HG02884 (cell line): ENCODE measurements at regions not wholly inside any gene's neighbourhood (a gene's known extent, or its start where the extent isn't known, plus 50 kb on each side); places are given as distances from the start of the nearest gene placed in this dataset.
"Not testable (repeated sequence)": the region's sequence is repeated elsewhere in the genome, so short reads cannot be mapped to it uniquely, and the experiment has no call there.

ENCODE experiments used
- ATAC-seq: cut with Tn5 transposase; IDR thresholded peaks from one replicate; pipeline ENCODE4 v1.9.1; 2021; ENCODE audit warnings: mild to moderate bottlenecking, moderate library complexity; ENCODE audit not compliant: unreplicated experiment

- no peak for ATAC-seq
These were observed 369.7 kb downstream of the RAD51AP2 start for GRCh38 chr2:17148407-17149145.

- ATAC-seq = no peak
These were observed 371.9 kb downstream of the RAD51AP2 start for GRCh38 chr2:17146358-17146757.

GRCh38 chr2:17136877-17137276 is 381.4 kb downstream of the RAD51AP2 start:
- ATAC-seq = no peak

- no peak for ATAC-seq
These were observed 382.0 kb downstream of the RAD51AP2 start for GRCh38 chr2:17136231-17136630.

- no peak for ATAC-seq
These were observed 382.6 kb downstream of the RAD51AP2 start for GRCh38 chr2:17135619-17136018.

- no peak for ATAC-seq
These were observed 385.1 kb downstream of the RAD51AP2 start for GRCh38 chr2:17133052-17133671.

GRCh38 chr2:17130627-17131026 is 387.6 kb downstream of the RAD51AP2 start:
- ATAC-seq = not testable (repeated sequence)

GRCh38 chr2:17125989-17126620 is 392.1 kb downstream of the RAD51AP2 start:
- no peak for ATAC-seq

- no peak for ATAC-seq
These were observed 393.5 kb downstream of the RAD51AP2 start for GRCh38 chr2:17124575-17125318.

- ATAC-seq = no peak
These were observed 395.2 kb downstream of the RAD51AP2 start for GRCh38 chr2:17122887-17123501.

- no peak for ATAC-seq
These were observed 402.8 kb downstream of the RAD51AP2 start for GRCh38 chr2:17115466-17115865.

GRCh38 chr2:17115042-17115441 is 403.2 kb downstream of the RAD51AP2 start:
- ATAC-seq = no peak

- no peak for ATAC-seq
These were observed 410.4 kb downstream of the RAD51AP2 start for GRCh38 chr2:17107871-17108270.

- ATAC-seq = no peak
These were observed 411.1 kb downstream of the RAD51AP2 start for GRCh38 chr2:17107151-17107550.

GRCh38 chr2:17106418-17106817 is 411.8 kb downstream of the RAD51AP2 start:
- no peak for ATAC-seq

GRCh38 chr2:17104454-17104853 is 413.8 kb downstream of the RAD51AP2 start:
- ATAC-seq = peak; percentile 77

GRCh38 chr2:17101596-17101995 is 416.6 kb downstream of the RAD51AP2 start:
- ATAC-seq = no peak

- ATAC-seq = no peak
These were observed 417.1 kb downstream of the RAD51AP2 start for GRCh38 chr2:17101091-17101490.

- no peak for ATAC-seq
These were observed 422.9 kb downstream of the RAD51AP2 start for GRCh38 chr2:17095340-17095739.

GRCh38 chr2:17093712-17094111 is 424.5 kb downstream of the RAD51AP2 start:
- no peak for ATAC-seq

- no peak for ATAC-seq
These were observed 421.4 kb upstream of the CYRIA start for GRCh38 chr2:17086990-17087389.
